SJSA1 (cell line): ENCODE measurements at regions not wholly inside any gene's neighbourhood (a gene's known extent, or its start where the extent isn't known, plus 50 kb on each side); places are given as distances from the start of the nearest gene placed in this dataset.

ENCODE experiments used
- DNase-seq, 2 experiments: peaks; one replicate each; pipeline ENCODE4 v3.0.0-alpha.2; 2015 to 2020; ENCODE audit warnings: low spot score in 2 of 2, low read depth in 1 of 2
- H3K27ac ChIP-seq: fragments of 250-450 bp; sonication (Bioruptor Pico); 2 replicates; pipeline ENCODE4 v1.5.1; 2020; ENCODE audit warnings: mild to moderate bottlenecking, moderate library complexity
- H3K27me3 ChIP-seq: fragments of 250-450 bp; sonication (Bioruptor Pico); replicated peaks from 2 replicates; pipeline ENCODE4 v1.5.1; 2020; ENCODE audit warnings: mild to moderate bottlenecking, moderate library complexity
- H3K36me3 ChIP-seq: fragments of 250-450 bp; sonication (Bioruptor Pico); 2 replicates; pipeline ENCODE4 v1.5.1; 2020; ENCODE audit warnings: mild to moderate bottlenecking
- H3K4me1 ChIP-seq: fragments of 250-450 bp; sonication (Bioruptor Pico); replicated peaks from 2 replicates; pipeline ENCODE4 v1.6.1; 2021; ENCODE audit warnings: mild to moderate bottlenecking
- H3K4me3 ChIP-seq: fragments of 250-450 bp; sonication (Bioruptor Pico); 2 replicates; pipeline ENCODE4 v1.5.1; 2020; ENCODE audit warnings: mild to moderate bottlenecking
- H3K9me3 ChIP-seq: fragments of 250-450 bp; sonication (Bioruptor Pico); replicated peaks from 2 replicates; pipeline ENCODE4 v1.5.1; 2020; ENCODE audit warnings: mild to moderate bottlenecking

DNA sequence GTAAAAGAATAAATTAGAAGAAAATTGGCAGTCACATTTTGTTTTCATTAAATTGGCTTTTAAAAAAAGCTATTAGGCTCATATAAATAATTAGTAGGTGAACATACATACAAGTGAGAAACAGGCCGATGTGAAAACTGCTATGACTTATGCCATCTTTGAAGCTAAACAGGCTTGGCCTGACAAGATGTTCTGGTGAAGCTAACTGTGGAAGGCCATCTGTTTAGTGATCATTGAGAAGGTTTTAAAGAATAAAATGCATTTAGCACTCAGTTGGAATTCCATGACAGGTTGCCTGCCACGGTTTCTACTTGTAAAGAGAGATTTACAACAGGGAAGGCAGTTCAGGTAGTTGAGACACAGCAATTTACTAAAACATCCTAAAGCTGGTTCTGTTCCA is 264.0 kb upstream of the AGTR1 start:
- DNase-seq: no peak
- H3K27me3 ChIP-seq: no peaks in the 10 kb centered on the region
- no peak overlapping the region for H3K4me3 ChIP-seq
- H3K27ac ChIP-seq: no peak overlapping the region
- H3K4me1 ChIP-seq: no peaks in the 10 kb centered on the region
- H3K36me3 ChIP-seq: no peaks in the 10 kb centered on the region
- no peaks in the 10 kb centered on the region for H3K9me3 ChIP-seq

DNA sequence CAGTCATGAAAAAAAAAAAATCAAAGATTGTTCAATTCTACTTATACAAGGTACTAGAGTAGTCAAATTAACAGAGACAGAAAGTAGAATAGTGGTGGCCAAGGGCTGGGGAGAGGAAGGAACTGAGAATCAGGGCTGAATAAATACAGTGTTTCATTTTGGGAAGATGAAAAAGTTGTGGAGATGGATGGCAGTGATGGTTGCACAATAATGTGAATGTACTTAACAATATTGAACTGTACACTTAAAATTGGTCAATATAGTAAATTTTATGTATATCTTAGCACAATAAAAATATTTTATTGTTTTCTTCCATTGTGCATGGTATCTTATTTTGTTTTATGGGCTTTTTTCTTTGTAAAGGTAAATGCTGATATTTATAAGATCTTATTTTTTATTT is 262.2 kb upstream of the AGTR1 start:
- DNase-seq: no peak
- Histone ChIP-seq H3K9me3 (no peaks in the 10 kb centered on the region), H3K27ac (no peak overlapping the region), H3K4me1 (no peaks in the 10 kb centered on the region), H3K36me3 (no peaks in the 10 kb centered on the region), H3K4me3 (no peak overlapping the region), H3K27me3 (no peaks in the 10 kb centered on the region)

DNA sequence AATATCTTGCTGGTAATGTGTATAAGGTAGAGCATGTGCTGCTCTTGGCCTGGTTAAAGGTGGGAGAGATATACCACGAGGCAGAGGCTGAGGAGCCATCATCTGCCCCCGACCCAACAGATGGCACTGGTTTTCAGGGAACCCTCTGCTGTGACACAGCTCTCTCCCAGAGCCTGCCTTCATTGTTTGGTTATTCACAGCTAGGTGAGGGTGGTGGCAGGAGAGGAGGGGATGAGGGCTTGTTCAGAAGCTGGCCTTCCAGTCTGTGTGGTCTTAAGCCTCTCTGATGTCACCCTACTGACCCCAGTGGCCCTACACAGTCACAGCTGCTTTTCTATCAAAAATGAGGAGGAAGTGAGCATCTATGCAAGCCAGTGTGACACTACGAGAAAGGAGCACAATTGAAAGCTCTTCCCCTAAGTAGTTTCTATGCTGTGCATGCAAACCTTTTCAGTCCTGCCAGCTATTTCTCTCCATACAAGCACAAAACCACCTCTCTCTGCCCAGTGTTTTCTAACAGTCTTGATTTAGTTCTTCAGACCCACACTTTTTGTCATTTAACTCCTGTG is 258.4 kb upstream of the AGTR1 start:
- DNase-seq: no peak
- no peaks in the 10 kb centered on the region for H3K27me3 ChIP-seq
- no peaks in the 10 kb centered on the region for H3K9me3 ChIP-seq
- H3K4me3 ChIP-seq: no peak overlapping the region
- H3K36me3 ChIP-seq: no peaks in the 10 kb centered on the region
- H3K27ac ChIP-seq: no peak overlapping the region
- H3K4me1 ChIP-seq: no peaks in the 10 kb centered on the region

- Histone ChIP-seq H3K36me3 (no peaks in the 10 kb centered on the region), H3K27ac (no peak overlapping the region), H3K9me3 (no peaks in the 10 kb centered on the region), H3K4me1 (no peaks in the 10 kb centered on the region), H3K27me3 (no peaks in the 10 kb centered on the region), H3K4me3 (no peak overlapping the region)
- no peak for DNase-seq
Observed at GRCh38 chr3:148441191-148441590, 256.5 kb upstream of the AGTR1 start.

DNA sequence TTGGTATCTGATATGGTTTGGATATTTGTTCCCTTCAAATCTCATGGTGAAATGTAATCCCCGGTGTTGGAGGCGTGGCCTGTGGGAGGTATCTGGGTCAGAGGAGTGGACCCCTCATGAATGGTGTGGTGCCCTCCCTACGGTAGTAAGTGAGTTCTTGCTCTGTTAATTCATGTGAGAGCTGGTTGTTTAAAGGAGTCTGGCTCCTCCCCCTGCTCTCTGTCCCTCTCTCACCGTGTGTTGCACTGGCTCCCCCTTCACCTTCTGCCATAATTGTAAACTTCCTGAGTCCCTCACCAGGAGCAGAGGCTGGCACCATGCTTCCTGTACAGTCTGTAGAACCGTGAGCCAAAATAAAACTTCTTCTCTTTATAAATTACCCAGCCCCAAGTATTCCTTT is 246.9 kb upstream of the AGTR1 start:
- no peak for DNase-seq
- Histone ChIP-seq H3K4me3 (no peak overlapping the region), H3K36me3 (no peaks in the 10 kb centered on the region), H3K9me3 (no peaks in the 10 kb centered on the region), H3K27ac (no peak overlapping the region), H3K4me1 (no peaks in the 10 kb centered on the region), H3K27me3 (no peaks in the 10 kb centered on the region)

- no peak for DNase-seq
- no peaks in the 10 kb centered on the region for H3K4me1 ChIP-seq
- H3K4me3 ChIP-seq: no peak overlapping the region
- H3K36me3 ChIP-seq: no peaks in the 10 kb centered on the region
- no peaks in the 10 kb centered on the region for H3K27me3 ChIP-seq
- no peaks in the 10 kb centered on the region for H3K9me3 ChIP-seq
- H3K27ac ChIP-seq: no peak overlapping the region
Observed at GRCh38 chr3:148451969-148452368, 245.7 kb upstream of the AGTR1 start.

DNA sequence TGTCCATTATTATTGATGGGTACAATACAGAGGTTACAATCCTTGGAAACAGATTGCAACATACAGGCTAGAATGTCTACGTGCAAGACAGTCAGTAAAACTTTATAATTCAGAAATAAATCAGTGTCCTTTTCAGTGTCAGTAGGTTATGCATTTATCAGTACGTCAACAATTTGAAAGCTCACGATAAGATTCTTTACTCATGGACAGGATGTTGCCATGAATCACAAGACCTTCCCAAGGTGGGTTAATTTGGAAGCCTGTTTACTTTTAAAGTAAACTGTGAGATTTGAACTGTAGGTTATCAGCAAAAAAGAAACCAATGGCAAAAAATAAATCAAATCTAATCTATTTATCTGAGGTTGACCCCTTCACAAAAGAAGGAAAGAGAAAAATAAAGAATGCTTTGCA is 243.9 kb upstream of the AGTR1 start:
- no peaks in the 10 kb centered on the region for H3K4me1 ChIP-seq

GRCh38 chr3:148455098-148455497 is 242.6 kb upstream of the AGTR1 start:
- H3K27me3 ChIP-seq: no peaks in the 10 kb centered on the region
- H3K27ac ChIP-seq: no peak overlapping the region
- no peaks in the 10 kb centered on the region for H3K4me1 ChIP-seq
- H3K4me3 ChIP-seq: no peak overlapping the region
- H3K36me3 ChIP-seq: no peaks in the 10 kb centered on the region
- no peak for DNase-seq
- no peaks in the 10 kb centered on the region for H3K9me3 ChIP-seq

More for the DNA sequence above, 243.9 kb upstream of the AGTR1 start:
- Histone ChIP-seq H3K4me3 (no peak overlapping the region), H3K36me3 (no peaks in the 10 kb centered on the region), H3K27me3 (no peaks in the 10 kb centered on the region), H3K9me3 (no peaks in the 10 kb centered on the region), H3K27ac (no peak overlapping the region)
- DNase-seq: no peak

DNA sequence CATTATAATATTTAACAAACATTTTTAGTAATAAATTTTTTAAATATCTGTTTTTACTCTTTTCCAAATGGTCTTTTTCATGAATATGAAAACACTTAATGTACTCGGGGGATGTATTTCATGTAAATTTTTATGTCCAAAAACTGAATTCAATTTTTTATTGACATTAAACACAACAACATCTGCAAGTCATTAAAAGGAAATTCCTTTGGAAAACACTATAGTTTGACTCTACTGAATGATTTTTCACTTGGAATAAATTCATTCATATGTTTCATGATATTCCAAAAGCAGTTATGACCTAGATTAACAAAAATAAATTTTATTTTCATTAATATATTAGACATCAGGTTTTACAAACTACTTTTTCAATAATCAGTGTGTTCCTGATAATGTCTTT is 239.8 kb upstream of the AGTR1 start:
- H3K4me1 ChIP-seq: no peaks in the 10 kb centered on the region
- no peaks in the 10 kb centered on the region for H3K27me3 ChIP-seq
- H3K9me3 ChIP-seq: no peaks in the 10 kb centered on the region
- H3K27ac ChIP-seq: no peak overlapping the region
- no peaks in the 10 kb centered on the region for H3K36me3 ChIP-seq
- no peak for DNase-seq
- H3K4me3 ChIP-seq: no peak overlapping the region

DNA sequence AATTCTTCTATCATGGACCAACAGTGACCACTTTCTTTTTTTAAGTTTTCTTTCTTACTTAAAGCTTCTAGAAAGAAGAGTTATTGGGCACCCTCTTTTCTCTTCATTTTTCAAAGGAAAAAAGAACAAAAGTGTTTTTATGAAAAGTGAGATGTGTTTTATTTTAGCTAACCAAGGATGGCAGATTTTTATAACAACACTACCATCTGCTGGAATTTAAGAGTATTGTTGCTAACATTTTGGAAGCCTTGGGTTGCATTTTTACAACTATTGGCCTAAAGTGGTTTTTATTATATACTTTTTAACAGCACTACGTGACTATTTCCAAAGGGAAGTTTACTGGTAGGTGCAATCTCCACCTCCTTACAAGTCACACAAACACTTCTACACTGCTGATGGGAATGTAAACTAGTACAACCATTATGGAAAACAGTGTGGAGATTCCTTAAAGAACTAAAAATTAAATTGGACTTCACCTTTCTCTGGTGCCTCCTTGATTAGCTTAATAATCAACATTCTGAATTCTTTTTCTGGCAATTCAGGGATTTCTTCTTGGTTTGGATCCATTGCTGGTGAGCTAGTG is 237.7 kb upstream of the AGTR1 start:
- no peaks in the 10 kb centered on the region for H3K27me3 ChIP-seq
- H3K36me3 ChIP-seq: no peaks in the 10 kb centered on the region
- DNase-seq: no peak
- no peaks in the 10 kb centered on the region for H3K4me1 ChIP-seq
- no peak overlapping the region for H3K27ac ChIP-seq
- no peak overlapping the region for H3K4me3 ChIP-seq
- H3K9me3 ChIP-seq: no peaks in the 10 kb centered on the region

DNA sequence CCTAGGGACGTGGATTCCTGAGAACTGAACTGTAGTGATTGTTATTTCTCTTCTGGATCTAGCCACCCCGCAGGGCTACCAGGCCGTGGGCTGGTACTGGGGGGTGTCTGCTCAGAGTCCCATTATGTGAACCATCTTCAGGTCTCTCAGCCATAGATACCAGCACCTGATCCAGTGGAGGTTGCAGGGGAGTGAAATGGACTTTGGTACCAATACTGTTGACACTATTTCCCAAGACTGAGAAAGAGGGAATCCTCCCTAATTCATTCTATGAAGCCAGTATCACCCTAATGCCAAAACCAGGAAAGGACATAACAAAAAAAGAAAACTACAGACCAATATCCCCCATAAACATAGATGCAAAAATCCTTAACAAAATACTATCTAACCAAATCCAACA is 237.0 kb upstream of the AGTR1 start:
- no peak for DNase-seq
- no peak overlapping the region for H3K27ac ChIP-seq
- no peaks in the 10 kb centered on the region for H3K9me3 ChIP-seq
- no peak overlapping the region for H3K4me3 ChIP-seq
- H3K4me1 ChIP-seq: no peaks in the 10 kb centered on the region
- H3K27me3 ChIP-seq: no peaks in the 10 kb centered on the region
- no peaks in the 10 kb centered on the region for H3K36me3 ChIP-seq

- no peak overlapping the region for H3K4me3 ChIP-seq
- no peaks in the 10 kb centered on the region for H3K4me1 ChIP-seq
- H3K9me3 ChIP-seq: no peaks in the 10 kb centered on the region
- DNase-seq: no peak
- H3K27ac ChIP-seq: no peak overlapping the region
- H3K36me3 ChIP-seq: no peaks in the 10 kb centered on the region
- H3K27me3 ChIP-seq: no peaks in the 10 kb centered on the region
Observed at GRCh38 chr3:148464246-148464645, 233.5 kb upstream of the AGTR1 start.

GRCh38 chr3:148466143-148466542 is 231.6 kb upstream of the AGTR1 start:
- no peak overlapping the region for H3K4me3 ChIP-seq

GRCh38 chr3:148466980-148467740 is 230.5 kb upstream of the AGTR1 start:
- no peak overlapping the region for H3K27ac ChIP-seq
- H3K9me3 ChIP-seq: no peaks in the 10 kb centered on the region
- H3K36me3 ChIP-seq: no peaks in the 10 kb centered on the region
- H3K27me3 ChIP-seq: no peaks in the 10 kb centered on the region
- no peak overlapping the region for H3K4me3 ChIP-seq
- DNase-seq: no peak
- no peaks in the 10 kb centered on the region for H3K4me1 ChIP-seq

More at GRCh38 chr3:148466143-148466542, 231.6 kb upstream of the AGTR1 start:
- no peaks in the 10 kb centered on the region for H3K27me3 ChIP-seq
- H3K36me3 ChIP-seq: no peaks in the 10 kb centered on the region
- DNase-seq: peak in 1 of 2 experiments; percentile 10
- no peaks in the 10 kb centered on the region for H3K9me3 ChIP-seq
- no peak overlapping the region for H3K27ac ChIP-seq
- H3K4me1 ChIP-seq: no peaks in the 10 kb centered on the region
